Activated gamma-delta T cell (primary cell): ENCODE measurements at regions not wholly inside any gene's neighbourhood (a gene's known extent, or its start where the extent isn't known, plus 50 kb on each side); places are given as distances from the start of the nearest gene placed in this dataset.
"Not testable (repeated sequence)": the region's sequence is repeated elsewhere in the genome, so short reads cannot be mapped to it uniquely, and the experiment has no call there.

Source experiments
- DNase-seq: peaks from one replicate; lab custom pipeline; 2025; lab: John Stamatoyannopoulos, UW

- DNase-seq: no peak
Observed at GRCh38 chr2:186927867-186928191, 78.9 kb upstream of the ZSWIM2 start.

- DNase-seq: no peak
Observed at GRCh38 chr2:186927185-186927866, 78.4 kb upstream of the ZSWIM2 start.

- DNase-seq: no peak
Observed at GRCh38 chr2:186925514-186925913, 76.5 kb upstream of the ZSWIM2 start.

- DNase-seq: not testable (repeated sequence)
Observed at GRCh38 chr2:186922316-186922715, 73.3 kb upstream of the ZSWIM2 start.

- DNase-seq: no peak
Observed at GRCh38 chr2:186919296-186919695, 70.3 kb upstream of the ZSWIM2 start.

GRCh38 chr2:186918495-186918894 is 69.5 kb upstream of the ZSWIM2 start:
- DNase-seq: no peak

- DNase-seq: no peak
Observed at GRCh38 chr2:186917866-186918265, 68.9 kb upstream of the ZSWIM2 start.

- no peak for DNase-seq
Observed at GRCh38 chr2:186913870-186914269, 64.9 kb upstream of the ZSWIM2 start.

GRCh38 chr2:186912979-186913378 is 64.0 kb upstream of the ZSWIM2 start:
- DNase-seq: no peak

GRCh38 chr2:186911551-186912085 is 62.6 kb upstream of the ZSWIM2 start:
- no peak for DNase-seq

GRCh38 chr2:186910996-186911395 is 62.0 kb upstream of the ZSWIM2 start:
- DNase-seq: no peak

GRCh38 chr2:186909095-186909494 is 60.1 kb upstream of the ZSWIM2 start:
- DNase-seq: no peak

GRCh38 chr2:186907897-186908296 is 58.9 kb upstream of the ZSWIM2 start:
- DNase-seq: no peak

GRCh38 chr2:186903216-186903615 is 54.2 kb upstream of the ZSWIM2 start:
- DNase-seq: no peak
